ENCODE measurements at regions not wholly inside any gene's neighbourhood (a gene's known extent, or its start where the extent isn't known, plus 50 kb on each side); places are given as distances from the start of the nearest gene placed in this dataset.
A peak's percentile ranks its signal among the peaks of the same experiment; 100 is the strongest.

GRCh38 chr4:79198951-79199587, 126.8 kb downstream of the NAA11 start (continued):
- peak; percentile 22; the same call in 1 of the 2 replicates for TF ChIP-seq LEF1 (IDR thresholded peaks at IDR 0.05)
- no peak for TF ChIP-seq SLC30A9 (CRISPR knock-in tag; IDR thresholded peaks at IDR 0.05)
- peak; percentile 60; the same call in 1 of the 2 replicates for TF ChIP-seq MTA2 (IDR thresholded peaks at IDR 0.05; ENCODE audit: low read depth)
- peak in 1 of 2 experiments; percentile 46; a peak in 1 of 4 replicates for TF ChIP-seq FOXK2 (conservative IDR thresholded peaks at IDR 0.05 in 1 of 2, IDR thresholded peaks at IDR 0.05 in 1 of 2; ENCODE audit: low read depth in 2 of 2)
- peak; percentile 58; the same call in 1 of the 2 replicates for TF ChIP-seq NFIC (IDR thresholded peaks at IDR 0.05)
- TF ChIP-seq MAFG (tag; conservative IDR thresholded peaks at IDR 0.05), result no peak
- peak; percentile 41; the same call in 1 of the 2 replicates for TF ChIP-seq JUN (IDR thresholded peaks at IDR 0.05; ENCODE audit: borderline replicate concordance, low read depth, low read length)
- no peak for TF ChIP-seq JUN (CRISPR knock-in tag; IDR thresholded peaks at IDR 0.05; ENCODE audit: borderline replicate concordance)
- peak; percentile 87; the same call in 1 of the 2 replicates for TF ChIP-seq HDAC2 (IDR thresholded peaks at IDR 0.05)
- TF ChIP-seq SMARCA4 (IDR thresholded peaks at IDR 0.05), result peak; percentile 83
- peak; percentile 71 for TF ChIP-seq SOX6 (IDR thresholded peaks at IDR 0.05)
- TF ChIP-seq HMGN3 (IDR thresholded peaks at IDR 0.05; ENCODE audit: borderline replicate concordance, extremely low read depth, insufficient read length, low read depth, low read length), result no peak
- TF ChIP-seq ETV1 (tag; conservative IDR thresholded peaks at IDR 0.05; ENCODE audit: low read depth), result 0 out of 2 replicates have a peak, but pooled peaks have one; percentile 9
- TF ChIP-seq ATF2 (CRISPR knock-in tag; IDR thresholded peaks at IDR 0.05), result no peak
- no peak for TF ChIP-seq NCOA4 (IDR thresholded peaks at IDR 0.05; ENCODE audit: partially characterized antibody)
- peak; percentile 48; the same call in 1 of the 2 replicates for TF ChIP-seq ADNP (tag; IDR thresholded peaks at IDR 0.05)
- peak; percentile 42; the same call in 1 of the 2 replicates for TF ChIP-seq FOXM1 (IDR thresholded peaks at IDR 0.05; ENCODE audit: low read depth)
- no peak for TF ChIP-seq FOXM1 (CRISPR knock-in tag; IDR thresholded peaks at IDR 0.05; ENCODE audit: low read depth)
- peak; percentile 32 for TF ChIP-seq SMARCB1 (IDR thresholded peaks at IDR 0.05; ENCODE audit: insufficient read length, low read depth)
- TF ChIP-seq STAT5A (IDR thresholded peaks at IDR 0.05; ENCODE audit: borderline replicate concordance, low read length), result peak; percentile 68
- 0 out of 2 replicates have a peak, but pooled peaks have one; percentile 17 for TF ChIP-seq L3MBTL2 (IDR thresholded peaks at IDR 0.05)
- TF ChIP-seq THRB (CRISPR knock-in tag; conservative IDR thresholded peaks at IDR 0.05), result no peak
- no peak for TF ChIP-seq BRD9 (IDR thresholded peaks at IDR 0.05; ENCODE audit: low read depth, partially characterized antibody)
- TF ChIP-seq ZNF197 (CRISPR knock-in tag; IDR thresholded peaks at IDR 0.05; ENCODE audit: low read depth), result peak; percentile 28; the same call in 1 of the 2 replicates
- TF ChIP-seq CCNT2 (IDR thresholded peaks at IDR 0.05; ENCODE audit: borderline replicate concordance, extremely low read depth, insufficient read length, low read depth, low read length), result peak; percentile 25
- TF ChIP-seq MYC (IDR thresholded peaks at IDR 0.05; ENCODE audit: low read depth, low read length), result peak; percentile 14; the same call in 1 of the 2 replicates
- no peak for TF ChIP-seq MYC (CRISPR knock-in tag; IDR thresholded peaks at IDR 0.05; ENCODE audit: borderline replicate concordance, low read depth)
- no peak for TF ChIP-seq ZNF717 (CRISPR knock-in tag; IDR thresholded peaks at IDR 0.05)
- 0 out of 2 replicates have a peak, but pooled peaks have one; percentile 24 for TF ChIP-seq CREB1 (IDR thresholded peaks at IDR 0.05)
- no peak for TF ChIP-seq CREB1 (CRISPR knock-in tag; IDR thresholded peaks at IDR 0.05)

All from K562 (cell line).